ENCODE measurements at regions not wholly inside any gene's neighbourhood (a gene's known extent, or its start where the extent isn't known, plus 50 kb on each side); places are given as distances from the start of the nearest gene placed in this dataset.

- no peak for DNase-seq (ENCODE audit: low spot score)
These were observed 259.4 kb downstream of the VGLL3 start for GRCh38 chr3:86731501-86731901.

- no peak for DNase-seq (ENCODE audit: low spot score)
These were observed 267.5 kb downstream of the VGLL3 start for GRCh38 chr3:86723433-86723832.

- no peak for DNase-seq (ENCODE audit: low spot score)
These were observed 279.3 kb downstream of the VGLL3 start for GRCh38 chr3:86711634-86712033.

GRCh38 chr3:86708893-86709292 lies 282.1 kb downstream of the VGLL3 start:
- no peak for DNase-seq (ENCODE audit: low spot score)

GRCh38 chr3:86702381-86702958 lies 288.5 kb downstream of the VGLL3 start:
- peak; percentile 10 for DNase-seq (ENCODE audit: low spot score)

- DNase-seq (ENCODE audit: low spot score): no peak
These were observed 295.2 kb downstream of the VGLL3 start for GRCh38 chr3:86695752-86696151.

GRCh38 chr3:86673991-86674390 lies 317.0 kb downstream of the VGLL3 start:
- no peak for DNase-seq (ENCODE audit: low spot score)

GRCh38 chr3:86661817-86662216 lies 329.1 kb downstream of the VGLL3 start:
- no peak for DNase-seq (ENCODE audit: low spot score)

- no peak for DNase-seq (ENCODE audit: low spot score)
These were observed 332.1 kb downstream of the VGLL3 start for GRCh38 chr3:86658876-86659275.

GRCh38 chr3:86654806-86655460 lies 336.0 kb downstream of the VGLL3 start:
- no peak for DNase-seq (ENCODE audit: low spot score)

GRCh38 chr3:86653661-86654205 lies 337.2 kb downstream of the VGLL3 start:
- DNase-seq (ENCODE audit: low spot score): no peak

- DNase-seq (ENCODE audit: low spot score): no peak
These were observed 342.9 kb downstream of the VGLL3 start for GRCh38 chr3:86648087-86648486.

- DNase-seq (ENCODE audit: low spot score): no peak
These were observed 345.2 kb downstream of the VGLL3 start for GRCh38 chr3:86645756-86646155.

GRCh38 chr3:86634361-86634760 lies 356.6 kb downstream of the VGLL3 start:
- DNase-seq (ENCODE audit: low spot score): no peak

- no peak for DNase-seq (ENCODE audit: low spot score)
These were observed 361.4 kb downstream of the VGLL3 start for GRCh38 chr3:86629511-86629910.

GRCh38 chr3:86624192-86624591 lies 366.8 kb downstream of the VGLL3 start:
- no peak for DNase-seq (ENCODE audit: low spot score)

GRCh38 chr3:86618706-86619105 lies 372.2 kb downstream of the VGLL3 start:
- DNase-seq (ENCODE audit: low spot score): no peak

- DNase-seq (ENCODE audit: low spot score): no peak
These were observed 385.8 kb downstream of the VGLL3 start for GRCh38 chr3:86605166-86605565.

GRCh38 chr3:86595696-86596095 lies 395.3 kb downstream of the VGLL3 start:
- DNase-seq (ENCODE audit: low spot score): no peak

- no peak for DNase-seq (ENCODE audit: low spot score)
These were observed 396.1 kb downstream of the VGLL3 start for GRCh38 chr3:86594838-86595237.

GRCh38 chr3:86578071-86578470 lies 412.9 kb downstream of the VGLL3 start:
- DNase-seq (ENCODE audit: low spot score): no peak

GRCh38 chr3:86563400-86563970 lies 427.5 kb downstream of the VGLL3 start:
- DNase-seq (ENCODE audit: low spot score): peak; percentile 2

- no peak for DNase-seq (ENCODE audit: low spot score)
These were observed 428.9 kb downstream of the VGLL3 start for GRCh38 chr3:86562090-86562489.
